ENCODE measurements at regions not wholly inside any gene's neighbourhood (a gene's known extent, or its start where the extent isn't known, plus 50 kb on each side); places are given as distances from the start of the nearest gene placed in this dataset.

- TF ChIP-seq CTCF (IDR thresholded peaks at IDR 0.05): no peak
- TF ChIP-seq SIN3A (IDR thresholded peaks at IDR 0.05; ENCODE audit: borderline replicate concordance, insufficient read depth, low read depth, low read length): no peak
- no peak for TF ChIP-seq POLR2AphosphoS5 (IDR thresholded peaks at IDR 0.05; ENCODE audit: low read depth, low read length)
- TF ChIP-seq, protein P1, sequence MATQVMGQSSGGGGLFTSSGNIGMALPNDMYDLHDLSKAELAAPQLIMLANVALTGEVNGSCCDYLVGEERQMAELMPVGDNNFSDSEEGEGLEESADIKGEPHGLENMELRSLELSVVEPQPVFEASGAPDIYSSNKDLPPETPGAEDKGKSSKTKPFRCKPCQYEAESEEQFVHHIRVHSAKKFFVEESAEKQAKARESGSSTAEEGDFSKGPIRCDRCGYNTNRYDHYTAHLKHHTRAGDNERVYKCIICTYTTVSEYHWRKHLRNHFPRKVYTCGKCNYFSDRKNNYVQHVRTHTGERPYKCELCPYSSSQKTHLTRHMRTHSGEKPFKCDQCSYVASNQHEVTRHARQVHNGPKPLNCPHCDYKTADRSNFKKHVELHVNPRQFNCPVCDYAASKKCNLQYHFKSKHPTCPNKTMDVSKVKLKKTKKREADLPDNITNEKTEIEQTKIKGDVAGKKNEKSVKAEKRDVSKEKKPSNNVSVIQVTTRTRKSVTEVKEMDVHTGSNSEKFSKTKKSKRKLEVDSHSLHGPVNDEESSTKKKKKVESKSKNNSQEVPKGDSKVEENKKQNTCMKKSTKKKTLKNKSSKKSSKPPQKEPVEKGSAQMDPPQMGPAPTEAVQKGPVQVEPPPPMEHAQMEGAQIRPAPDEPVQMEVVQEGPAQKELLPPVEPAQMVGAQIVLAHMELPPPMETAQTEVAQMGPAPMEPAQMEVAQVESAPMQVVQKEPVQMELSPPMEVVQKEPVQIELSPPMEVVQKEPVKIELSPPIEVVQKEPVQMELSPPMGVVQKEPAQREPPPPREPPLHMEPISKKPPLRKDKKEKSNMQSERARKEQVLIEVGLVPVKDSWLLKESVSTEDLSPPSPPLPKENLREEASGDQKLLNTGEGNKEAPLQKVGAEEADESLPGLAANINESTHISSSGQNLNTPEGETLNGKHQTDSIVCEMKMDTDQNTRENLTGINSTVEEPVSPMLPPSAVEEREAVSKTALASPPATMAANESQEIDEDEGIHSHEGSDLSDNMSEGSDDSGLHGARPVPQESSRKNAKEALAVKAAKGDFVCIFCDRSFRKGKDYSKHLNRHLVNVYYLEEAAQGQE (IDR thresholded peaks at IDR 0.05; ENCODE audit: insufficient read depth in 1 of 2, low read depth in 2 of 2, low read length in 1 of 2): no peak
- TF ChIP-seq TCF7L2 (IDR thresholded peaks at IDR 0.05; ENCODE audit: low read depth, low read length): no peak
Observed at GRCh38 chr11:103803062-103803461, 233.4 kb upstream of the DDI1 start.
